ENCODE measurements at regions not wholly inside any gene's neighbourhood (a gene's known extent, or its start where the extent isn't known, plus 50 kb on each side); places are given as distances from the start of the nearest gene placed in this dataset.

- DNase-seq (ENCODE audit: low spot score) = no peak
Observed at GRCh38 chr20:40390654-40391053, 298.4 kb downstream of the MAFB start.

- no peak for DNase-seq (ENCODE audit: low spot score)
Observed at GRCh38 chr20:40370800-40371199, 318.2 kb downstream of the MAFB start.

GRCh38 chr20:40368876-40369275 lies 320.2 kb downstream of the MAFB start:
- DNase-seq (ENCODE audit: low spot score) = no peak

DNA sequence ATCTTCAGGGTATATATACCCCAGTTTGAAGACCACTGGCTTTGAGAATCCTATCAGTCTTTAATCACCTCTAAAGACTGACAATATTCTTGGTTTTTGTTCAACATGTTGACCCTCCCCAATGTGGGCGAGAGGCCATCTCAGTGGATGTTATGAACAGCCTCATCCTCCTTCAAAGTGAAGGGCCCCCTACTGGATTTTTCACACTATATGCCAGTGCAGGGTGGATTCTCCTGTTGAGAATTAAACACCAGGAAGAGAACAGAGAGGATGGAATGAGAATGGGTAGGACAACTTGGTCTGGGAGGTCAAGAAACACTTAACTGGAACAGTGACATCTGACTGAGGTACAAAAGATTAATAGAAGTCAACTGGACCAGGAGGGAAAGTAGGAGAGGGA lies 327.1 kb downstream of the MAFB start:
- no peak for DNase-seq (ENCODE audit: low spot score)

DNA sequence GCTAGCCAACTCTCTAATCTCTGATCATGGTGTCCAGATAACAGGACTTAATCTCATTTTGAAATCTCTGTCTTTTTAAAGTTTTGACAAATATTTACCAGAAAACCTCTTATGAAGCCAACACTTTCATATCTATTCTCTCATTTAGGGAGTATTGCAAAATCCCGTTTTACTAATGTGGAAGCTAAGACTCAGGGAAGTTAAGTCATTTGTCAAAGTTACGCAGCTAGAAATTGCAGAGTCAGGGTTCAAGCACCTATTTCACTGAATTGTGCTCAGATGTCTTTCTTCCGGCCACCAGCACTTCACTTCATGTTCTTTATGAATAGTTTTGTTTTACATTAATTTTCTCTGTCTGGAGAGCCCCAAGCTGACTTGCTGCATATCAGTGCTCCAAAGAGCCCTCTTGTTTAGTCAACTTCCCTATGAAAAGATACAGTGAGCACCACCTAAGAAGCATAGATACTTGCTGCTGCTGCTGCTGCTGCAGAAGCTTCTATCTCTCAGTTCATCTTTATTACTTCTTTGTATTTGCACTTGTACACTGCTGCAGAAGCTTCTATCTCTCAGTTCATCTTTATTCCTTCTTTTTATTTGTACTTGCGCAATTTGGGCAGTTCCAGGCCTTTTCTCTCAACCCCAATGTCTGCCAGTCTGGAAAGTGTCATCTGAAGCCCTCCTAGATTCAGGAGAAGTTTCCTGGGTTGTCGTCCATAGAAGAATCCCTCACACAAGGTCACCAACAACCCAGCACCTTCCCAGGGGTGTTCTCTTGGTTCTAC lies 329.7 kb downstream of the MAFB start:
- DNase-seq (ENCODE audit: low spot score) = no peak

GRCh38 chr20:40354880-40355279 lies 334.2 kb downstream of the MAFB start:
- DNase-seq (ENCODE audit: low spot score) = no peak

- DNase-seq (ENCODE audit: low spot score) = no peak
Observed at GRCh38 chr20:40343390-40343789, 345.6 kb downstream of the MAFB start.

DNA sequence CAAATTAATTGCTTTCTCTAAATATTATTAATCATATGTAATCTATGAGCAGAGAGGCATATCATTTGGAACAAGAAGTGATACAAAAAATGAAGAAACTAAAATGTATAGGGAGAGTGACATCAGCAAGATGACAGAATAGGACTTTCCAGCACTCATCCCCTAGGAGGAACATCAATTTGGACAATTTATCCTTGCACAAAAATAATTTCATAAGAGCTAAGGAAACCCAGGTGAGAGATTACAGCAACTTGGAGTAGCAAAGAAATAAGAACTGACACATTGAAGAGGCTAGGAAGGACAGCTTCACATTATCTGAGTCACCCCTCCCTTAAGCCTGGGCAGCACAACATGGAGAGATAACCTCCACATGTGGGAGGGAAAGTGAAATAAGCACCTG lies 347.5 kb downstream of the MAFB start:
- DNase-seq (ENCODE audit: low spot score) = no peak

GRCh38 chr20:40339661-40340449 lies 349.2 kb downstream of the MAFB start:
- no peak for DNase-seq (ENCODE audit: low spot score)

GRCh38 chr20:40336533-40336932 lies 352.5 kb downstream of the MAFB start:
- no peak for DNase-seq (ENCODE audit: low spot score)

- no peak for DNase-seq (ENCODE audit: low spot score)
Observed at GRCh38 chr20:40335901-40336351, 353.1 kb downstream of the MAFB start.

DNA sequence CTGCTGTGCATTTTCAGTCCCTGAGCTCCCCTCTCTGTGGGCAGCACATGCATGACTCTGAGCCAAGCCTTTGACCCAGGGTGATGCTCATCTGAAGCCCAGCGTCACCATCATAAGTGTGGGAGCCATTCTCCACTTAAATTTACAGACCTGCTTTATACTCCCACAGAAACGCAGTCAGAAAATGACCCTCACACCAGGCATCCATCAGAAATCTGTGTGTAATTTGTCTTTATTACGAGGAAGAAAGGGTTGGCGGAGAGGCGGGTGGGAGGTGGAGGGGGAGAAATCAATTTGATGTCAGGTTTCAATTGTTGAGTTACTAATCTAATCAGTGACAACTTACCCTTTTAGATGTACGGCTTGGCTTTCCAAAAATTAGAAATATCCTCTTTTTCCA lies 353.6 kb downstream of the MAFB start:
- DNase-seq (ENCODE audit: low spot score) = no peak

DNA sequence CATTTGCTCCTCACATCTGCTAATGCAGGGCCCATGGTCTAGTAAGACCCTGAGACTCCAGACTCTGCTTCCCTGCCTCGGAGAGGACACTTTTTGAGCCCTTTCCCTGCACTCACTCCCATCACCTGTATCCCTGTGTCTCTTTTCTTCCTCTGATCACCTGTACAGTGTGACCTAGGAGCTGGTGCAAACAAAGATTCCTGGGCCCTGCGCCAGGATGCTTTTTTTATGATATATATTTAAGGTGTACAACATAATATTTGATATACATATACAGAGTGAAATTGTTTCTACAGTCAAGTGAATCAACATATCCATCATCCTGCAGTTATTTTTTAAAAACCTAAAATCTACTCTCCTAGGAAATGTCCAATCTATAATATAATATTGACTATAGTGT lies 355.4 kb downstream of the MAFB start:
- DNase-seq (ENCODE audit: low spot score) = no peak

DNA sequence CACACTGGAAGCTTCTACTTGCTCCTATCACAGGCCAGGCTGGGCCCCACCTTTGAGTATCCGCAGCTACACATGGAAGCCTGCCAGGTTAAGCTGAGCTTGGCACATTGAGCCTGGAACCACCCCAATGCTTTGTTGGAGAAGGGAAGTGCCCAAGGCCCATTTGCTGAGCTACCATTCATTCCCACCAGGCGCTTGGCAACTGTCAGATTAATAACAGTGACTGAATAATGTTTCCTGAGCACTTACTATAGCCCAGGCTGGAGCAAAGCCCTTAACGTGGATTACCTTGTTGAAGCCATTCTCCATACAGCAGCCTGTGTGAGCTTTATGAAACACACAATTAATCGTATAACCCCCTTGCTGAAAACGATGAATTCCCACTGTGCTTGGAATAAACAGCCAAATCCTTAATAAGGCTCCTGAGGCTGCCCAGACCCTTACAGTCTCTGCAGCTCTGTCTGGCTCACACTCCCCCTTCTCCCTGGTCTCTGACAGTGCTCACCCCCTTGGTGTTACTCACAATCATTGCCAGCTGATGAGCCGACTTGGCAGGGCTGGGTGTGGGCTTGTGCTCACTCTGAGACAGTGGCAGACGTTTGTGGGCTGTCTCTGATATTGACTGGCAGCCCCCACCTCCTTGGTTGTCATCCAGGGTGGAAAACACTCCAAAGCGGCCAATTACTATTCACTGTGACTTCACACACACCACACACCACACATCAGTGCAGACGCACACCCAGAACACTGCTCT lies 357.1 kb downstream of the MAFB start:
- DNase-seq (ENCODE audit: low spot score) = no peak

DNA sequence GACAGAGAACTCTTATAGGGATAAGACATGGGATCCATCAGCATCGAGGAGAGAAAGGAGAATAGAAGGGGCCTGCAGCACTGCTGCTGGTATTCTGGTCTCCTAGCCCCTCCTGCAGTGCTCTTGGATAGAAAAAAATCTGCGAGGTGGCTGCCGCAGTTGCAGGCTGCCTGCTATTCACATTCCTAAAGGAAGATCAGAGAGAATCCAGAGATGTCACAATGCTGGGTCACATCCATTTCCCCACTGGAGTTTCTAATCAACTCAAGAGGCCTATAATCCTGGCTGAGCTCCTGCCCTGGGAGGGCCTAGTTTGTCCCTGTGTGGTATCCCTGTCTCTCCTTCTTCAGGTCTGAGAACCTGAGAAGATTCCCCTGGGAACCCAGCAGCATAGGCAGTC lies 357.8 kb downstream of the MAFB start:
- DNase-seq (ENCODE audit: low spot score) = no peak

DNA sequence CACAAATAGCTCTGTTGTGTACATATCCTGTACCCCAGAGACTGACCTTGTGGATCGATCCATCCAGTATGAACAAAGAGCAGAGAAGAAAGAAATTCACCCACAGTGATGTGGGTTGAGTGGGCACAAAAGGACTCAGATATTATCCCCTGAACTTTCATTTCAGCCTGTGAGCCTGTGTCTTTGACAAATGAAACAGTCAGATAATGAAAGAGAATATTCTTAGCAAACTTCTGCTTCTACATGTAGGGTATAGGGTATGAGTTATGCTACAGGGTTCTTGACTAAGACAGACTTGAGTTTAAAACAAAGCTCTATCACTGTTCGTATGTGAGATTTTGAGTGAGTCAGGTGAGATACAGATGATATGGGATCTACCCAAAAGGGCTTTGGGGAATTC lies 359.7 kb downstream of the MAFB start:
- DNase-seq (ENCODE audit: low spot score) = no peak

DNA sequence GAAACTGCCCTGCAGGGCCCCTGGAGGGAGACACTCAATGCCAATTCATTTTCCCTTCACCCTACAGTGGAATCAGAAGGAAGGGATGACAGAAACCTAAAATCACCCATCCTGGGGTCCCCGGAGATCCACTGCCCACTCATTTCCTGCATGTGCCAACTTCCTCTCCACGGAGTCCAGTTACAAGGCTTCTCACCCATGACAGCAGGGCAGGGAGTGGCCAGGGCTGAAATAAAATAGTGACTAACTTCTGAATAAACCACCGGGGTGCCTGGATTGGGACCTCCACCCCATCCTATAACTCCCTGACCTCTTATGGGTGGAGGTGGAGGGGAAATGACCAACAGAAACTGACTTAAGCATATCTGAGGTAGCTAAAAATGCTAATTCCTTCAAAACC lies 362.3 kb downstream of the MAFB start:
- DNase-seq (ENCODE audit: low spot score) = no peak

GRCh38 chr20:40325006-40325568 lies 363.9 kb downstream of the MAFB start:
- no peak for DNase-seq (ENCODE audit: low spot score)

GRCh38 chr20:40323361-40323794 lies 365.7 kb downstream of the MAFB start:
- no peak for DNase-seq (ENCODE audit: low spot score)

- DNase-seq (ENCODE audit: low spot score) = no peak
Observed at GRCh38 chr20:40322941-40323340, 366.1 kb downstream of the MAFB start.

- no peak for DNase-seq (ENCODE audit: low spot score)
Observed at GRCh38 chr20:40320517-40321011, 368.5 kb downstream of the MAFB start.

All from LoVo (cell line).